ENCODE measurements at regions not wholly inside any gene's neighbourhood (a gene's known extent, or its start where the extent isn't known, plus 50 kb on each side); places are given as distances from the start of the nearest gene placed in this dataset.

DNA sequence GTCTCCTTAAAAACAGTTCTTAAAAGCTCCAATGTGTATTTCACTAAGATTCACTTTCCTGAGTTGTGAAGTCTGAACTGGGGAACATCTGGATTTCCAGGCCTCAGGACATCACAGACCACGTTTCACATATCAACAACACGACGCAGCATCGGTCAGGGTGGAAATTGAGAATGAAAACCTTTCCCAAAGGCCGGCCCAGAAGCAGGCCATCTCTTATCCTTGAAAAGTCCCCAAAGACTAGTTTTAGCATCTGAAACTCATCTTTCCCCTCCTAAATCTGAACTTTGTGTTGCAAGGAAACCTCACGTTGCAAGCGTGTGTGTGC is 96.4 kb upstream of the COL5A1 start:
- no peaks in the 10 kb centered on the region for H3F3A ChIP-seq (ENCODE audit: low read depth)
- no peak overlapping the region for H2AFZ ChIP-seq (replicated peaks)
- no peaks in the 10 kb centered on the region for H3K27me3 ChIP-seq
- H3K27me3 Mint-ChIP-seq (ENCODE audit: insufficient read depth, low read depth), result peaks cover 6% of the 10 kb centered on the region
- TF ChIP-seq EZH2 (IDR thresholded peaks at IDR 0.05) (no peak), EZH2phosphoT487 (IDR thresholded peaks at IDR 0.05) (no peak)
- TF ChIP-seq, protein P1, sequence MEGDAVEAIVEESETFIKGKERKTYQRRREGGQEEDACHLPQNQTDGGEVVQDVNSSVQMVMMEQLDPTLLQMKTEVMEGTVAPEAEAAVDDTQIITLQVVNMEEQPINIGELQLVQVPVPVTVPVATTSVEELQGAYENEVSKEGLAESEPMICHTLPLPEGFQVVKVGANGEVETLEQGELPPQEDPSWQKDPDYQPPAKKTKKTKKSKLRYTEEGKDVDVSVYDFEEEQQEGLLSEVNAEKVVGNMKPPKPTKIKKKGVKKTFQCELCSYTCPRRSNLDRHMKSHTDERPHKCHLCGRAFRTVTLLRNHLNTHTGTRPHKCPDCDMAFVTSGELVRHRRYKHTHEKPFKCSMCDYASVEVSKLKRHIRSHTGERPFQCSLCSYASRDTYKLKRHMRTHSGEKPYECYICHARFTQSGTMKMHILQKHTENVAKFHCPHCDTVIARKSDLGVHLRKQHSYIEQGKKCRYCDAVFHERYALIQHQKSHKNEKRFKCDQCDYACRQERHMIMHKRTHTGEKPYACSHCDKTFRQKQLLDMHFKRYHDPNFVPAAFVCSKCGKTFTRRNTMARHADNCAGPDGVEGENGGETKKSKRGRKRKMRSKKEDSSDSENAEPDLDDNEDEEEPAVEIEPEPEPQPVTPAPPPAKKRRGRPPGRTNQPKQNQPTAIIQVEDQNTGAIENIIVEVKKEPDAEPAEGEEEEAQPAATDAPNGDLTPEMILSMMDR (IDR thresholded peaks at IDR 0.05), result no peak
- no peak overlapping the region for H3K4me3 ChIP-seq
- peaks cover 10% of the 10 kb centered on the region for H3K4me1 ChIP-seq
- peaks cover 44% of the 10 kb centered on the region for H3K4me1 Mint-ChIP-seq
- H3K4me3 Mint-ChIP-seq, result no peak overlapping the region
- H3K9ac ChIP-seq, result no peak overlapping the region
- no peaks in the 10 kb centered on the region for H3K79me2 ChIP-seq (ENCODE audit: low read depth)
- H3K27ac ChIP-seq, result no peak overlapping the region
- H3K36me3 ChIP-seq, result no peaks in the 10 kb centered on the region
- H3K4me2 ChIP-seq, result no peak overlapping the region
- no peak for DNase-seq (ENCODE audit: low spot score)
- H3K36me3 Mint-ChIP-seq, result no peaks in the 10 kb centered on the region
- no peaks in the 10 kb centered on the region for H4K20me1 ChIP-seq (ENCODE audit: low read depth)
- H3K9me3 ChIP-seq (ENCODE audit: low read depth), result no peaks in the 10 kb centered on the region
- peak overlapping the region; percentile 64 for H3K27ac Mint-ChIP-seq
- H3K9me3 Mint-ChIP-seq, result peaks cover 9% of the 10 kb centered on the region

DNA sequence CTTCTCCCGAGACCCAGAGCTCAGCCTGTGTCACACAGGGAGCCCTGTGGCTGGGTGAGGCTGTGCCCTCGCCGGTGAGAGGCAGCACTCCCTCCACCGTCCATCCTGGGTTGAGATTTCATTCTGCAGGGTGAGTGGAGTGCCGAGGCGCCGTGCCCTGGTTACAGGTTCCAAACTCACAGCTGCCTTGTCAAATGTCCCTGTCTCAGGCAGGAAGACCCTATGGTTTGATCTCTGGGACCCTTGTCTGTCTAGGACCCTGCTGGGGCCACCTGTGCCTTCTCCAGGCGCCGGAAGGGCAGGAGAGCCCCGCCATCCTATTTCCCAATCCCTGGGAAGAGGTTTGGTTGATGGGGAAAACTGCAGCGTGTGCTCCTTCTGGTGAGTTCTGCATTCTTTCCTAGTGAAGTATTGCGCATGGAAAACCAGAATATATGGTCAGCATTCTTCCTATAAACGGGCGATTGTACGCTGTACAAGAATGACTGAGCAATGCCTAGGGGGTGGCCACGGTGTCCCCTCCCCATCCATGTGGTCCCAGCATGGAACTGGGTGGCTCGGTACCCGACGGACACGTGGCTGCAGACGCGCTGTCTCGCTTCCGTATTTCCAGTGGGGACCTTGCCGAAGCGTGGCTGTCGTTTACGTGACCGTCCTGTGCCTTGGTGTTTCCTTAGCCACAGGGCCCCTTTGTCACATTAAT is 95.9 kb upstream of the COL5A1 start:
- H3K4me2 ChIP-seq, result no peak overlapping the region
- no peak overlapping the region for H3K27ac ChIP-seq
- H3K36me3 ChIP-seq, result no peaks in the 10 kb centered on the region
- no peak for DNase-seq (ENCODE audit: low spot score)
- H3K27me3 ChIP-seq, result no peaks in the 10 kb centered on the region
- TF ChIP-seq EZH2 (IDR thresholded peaks at IDR 0.05), result no peak
- peaks cover 10% of the 10 kb centered on the region for H3K4me1 ChIP-seq
- H3K4me3 ChIP-seq, result no peak overlapping the region
- no peaks in the 10 kb centered on the region for H3K9me3 ChIP-seq (ENCODE audit: low read depth)
- Mint-ChIP-seq H3K27ac (peak overlapping the region; percentile 57), H3K4me1 (peaks cover 48% of the 10 kb centered on the region), H3K9me3 (peaks cover 13% of the 10 kb centered on the region), H3K36me3 (no peaks in the 10 kb centered on the region), H3K27me3 (ENCODE audit: insufficient read depth, low read depth) (peaks cover 11% of the 10 kb centered on the region), H3K4me3 (no peak overlapping the region)
- H3K9ac ChIP-seq, result no peak overlapping the region
- no peaks in the 10 kb centered on the region for H4K20me1 ChIP-seq (ENCODE audit: low read depth)
- H2AFZ ChIP-seq (replicated peaks), result no peak overlapping the region
- H3K79me2 ChIP-seq (ENCODE audit: low read depth), result no peaks in the 10 kb centered on the region
- H3F3A ChIP-seq (ENCODE audit: low read depth), result no peaks in the 10 kb centered on the region

DNA sequence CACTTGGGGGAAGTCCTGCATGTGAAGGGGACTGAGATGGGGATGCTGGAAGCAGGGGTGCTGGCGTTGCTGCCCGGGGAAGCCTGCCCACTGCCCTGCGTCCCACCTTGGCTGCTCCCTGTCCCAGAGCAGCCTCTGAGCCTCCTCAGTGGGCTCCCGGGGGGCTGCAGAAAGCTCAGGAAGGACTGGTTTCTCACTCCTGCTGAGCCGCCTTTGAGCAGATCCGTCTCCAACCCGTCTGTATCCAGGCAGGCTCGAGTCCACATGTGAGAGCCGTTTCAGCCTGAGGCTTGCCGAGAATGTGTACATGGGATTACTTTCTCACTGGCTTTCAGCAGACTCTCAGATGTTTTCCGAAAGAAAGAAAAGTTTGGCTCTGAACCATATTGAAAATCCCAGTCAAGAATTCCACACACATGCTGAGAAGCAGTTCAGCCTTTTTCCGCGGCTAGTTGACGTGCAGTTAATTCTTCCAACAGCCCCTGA is 95.3 kb upstream of the COL5A1 start:
- H3K4me2 ChIP-seq, result no peak overlapping the region
- H3K4me1 ChIP-seq, result peaks cover 10% of the 10 kb centered on the region
- H3K27me3 Mint-ChIP-seq (ENCODE audit: insufficient read depth, low read depth), result peaks cover 11% of the 10 kb centered on the region
- H3K79me2 ChIP-seq (ENCODE audit: low read depth), result no peaks in the 10 kb centered on the region
- no peaks in the 10 kb centered on the region for H3K9me3 ChIP-seq (ENCODE audit: low read depth)
- no peaks in the 10 kb centered on the region for H4K20me1 ChIP-seq (ENCODE audit: low read depth)
- H3K9ac ChIP-seq, result no peak overlapping the region
- peak; percentile 39 for DNase-seq (ENCODE audit: low spot score)
- H3K27me3 ChIP-seq, result no peaks in the 10 kb centered on the region
- H3K27ac ChIP-seq, result no peak overlapping the region
- H2AFZ ChIP-seq (replicated peaks), result no peak overlapping the region
- peaks cover 48% of the 10 kb centered on the region for H3K4me1 Mint-ChIP-seq
- H3K36me3 Mint-ChIP-seq, result no peaks in the 10 kb centered on the region
- H3K36me3 ChIP-seq, result no peaks in the 10 kb centered on the region
- no peak overlapping the region for H3K4me3 Mint-ChIP-seq
- H3K9me3 Mint-ChIP-seq, result peaks cover 13% of the 10 kb centered on the region
- peak overlapping the region; percentile 57 for H3K27ac Mint-ChIP-seq
- TF ChIP-seq, protein P1 (IDR thresholded peaks at IDR 0.05), result no peak
- no peak for TF ChIP-seq EZH2 (IDR thresholded peaks at IDR 0.05)
- no peak for TF ChIP-seq EZH2phosphoT487 (IDR thresholded peaks at IDR 0.05)
- no peaks in the 10 kb centered on the region for H3F3A ChIP-seq (ENCODE audit: low read depth)
- H3K4me3 ChIP-seq, result no peak overlapping the region

DNA sequence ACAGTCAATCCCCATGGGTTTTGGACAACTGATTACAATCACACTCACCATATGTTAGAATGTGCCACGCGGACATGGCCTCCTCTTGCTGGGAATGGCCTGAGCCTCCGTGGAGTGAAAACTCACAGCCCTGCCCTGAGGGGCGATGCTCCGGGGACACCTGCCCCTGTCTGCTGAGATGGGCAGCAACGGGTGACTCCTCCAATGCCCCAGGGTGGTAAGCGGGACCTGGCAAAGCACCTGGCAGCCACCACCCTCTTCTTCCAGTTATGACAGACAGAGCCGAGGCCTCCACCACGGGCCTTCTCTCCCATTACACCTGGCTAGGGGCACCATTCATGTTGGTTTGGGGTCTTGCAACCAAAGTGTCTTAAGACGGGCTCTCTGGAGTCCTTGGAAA is 94.9 kb upstream of the COL5A1 start:
- Histone ChIP-seq H3F3A (ENCODE audit: low read depth) (no peaks in the 10 kb centered on the region), H3K79me2 (ENCODE audit: low read depth) (no peaks in the 10 kb centered on the region), H3K36me3 (no peaks in the 10 kb centered on the region), H3K27ac (no peak overlapping the region), H4K20me1 (ENCODE audit: low read depth) (no peaks in the 10 kb centered on the region), H3K27me3 (no peaks in the 10 kb centered on the region), H2AFZ (replicated peaks) (no peak overlapping the region), H3K9me3 (ENCODE audit: low read depth) (no peaks in the 10 kb centered on the region), H3K4me3 (no peak overlapping the region), H3K9ac (no peak overlapping the region), H3K4me1 (peaks cover 10% of the 10 kb centered on the region), H3K4me2 (no peak overlapping the region)
- TF ChIP-seq EZH2 (IDR thresholded peaks at IDR 0.05) (no peak), EZH2phosphoT487 (IDR thresholded peaks at IDR 0.05) (no peak)
- TF ChIP-seq, protein P1 (IDR thresholded peaks at IDR 0.05), result no peak
- DNase-seq (ENCODE audit: low spot score), result no peak
- peaks cover 12% of the 10 kb centered on the region for H3K9me3 Mint-ChIP-seq
- peaks cover 51% of the 10 kb centered on the region for H3K4me1 Mint-ChIP-seq
- H3K36me3 Mint-ChIP-seq, result no peaks in the 10 kb centered on the region
- peaks cover 11% of the 10 kb centered on the region for H3K27me3 Mint-ChIP-seq (ENCODE audit: insufficient read depth, low read depth)
- no peak overlapping the region for H3K4me3 Mint-ChIP-seq
- H3K27ac Mint-ChIP-seq, result no peak overlapping the region
